GM12891 (cell line): ENCODE measurements at regions not wholly inside any gene's neighbourhood (a gene's known extent, or its start where the extent isn't known, plus 50 kb on each side); places are given as distances from the start of the nearest gene placed in this dataset.
"Not testable (repeated sequence)": the region's sequence is repeated elsewhere in the genome, so short reads cannot be mapped to it uniquely, and the experiment has no call there.

ENCODE experiments used
- DNase-seq: peaks from one replicate; pipeline ENCODE4 v3.0.0; 2011; ENCODE audit warnings: low spot score; ENCODE audit not compliant: insufficient read length
- FAIRE-seq: peaks from 2 replicates; lab custom pipeline; 2011; peaks lifted over from hg19 to GRCh38; lab: Jason Lieb, UNC
- PAX5 ChIP-seq: IDR thresholded peaks from 2 replicates; pipeline ENCODE4 v1.6.1; 2011; ENCODE audit warnings: low read length, moderate library complexity, mild to moderate bottlenecking; ENCODE audit not compliant: insufficient read depth, severe bottlenecking
- POLR2A ChIP-seq: IDR thresholded peaks from 2 replicates; pipeline ENCODE4 v1.6.1; 2011; ENCODE audit warnings: low read depth, low read length, control low read depth
- POLR2AphosphoS5 ChIP-seq: IDR thresholded peaks from 2 replicates; pipeline ENCODE4 v1.6.1; 2011; ENCODE audit warnings: low read depth, low read length, control low read depth
- POU2F2 ChIP-seq: IDR thresholded peaks from 2 replicates; pipeline ENCODE4 v1.6.1; 2011; ENCODE audit warnings: low read depth, mild to moderate bottlenecking, control low read depth, low read length, moderate library complexity
- SPI1 ChIP-seq: IDR thresholded peaks from 2 replicates; pipeline ENCODE4 v1.6.1; 2011; ENCODE audit warnings: low read depth, low read length, control low read depth
- TAF1 ChIP-seq: IDR thresholded peaks from 2 replicates; pipeline ENCODE4 v1.6.1; 2011; ENCODE audit warnings: low read depth, low read length, control low read depth

- TF ChIP-seq POU2F2 (no peak), SPI1 (no peak), PAX5 (no peak), POLR2A (no peak), POLR2AphosphoS5 (no peak), TAF1 (no peak)
- FAIRE-seq, result no peak
- no peak for DNase-seq
Measured at GRCh38 chr4:20196476-20196875, 55.2 kb upstream of the SLIT2 start.

DNA sequence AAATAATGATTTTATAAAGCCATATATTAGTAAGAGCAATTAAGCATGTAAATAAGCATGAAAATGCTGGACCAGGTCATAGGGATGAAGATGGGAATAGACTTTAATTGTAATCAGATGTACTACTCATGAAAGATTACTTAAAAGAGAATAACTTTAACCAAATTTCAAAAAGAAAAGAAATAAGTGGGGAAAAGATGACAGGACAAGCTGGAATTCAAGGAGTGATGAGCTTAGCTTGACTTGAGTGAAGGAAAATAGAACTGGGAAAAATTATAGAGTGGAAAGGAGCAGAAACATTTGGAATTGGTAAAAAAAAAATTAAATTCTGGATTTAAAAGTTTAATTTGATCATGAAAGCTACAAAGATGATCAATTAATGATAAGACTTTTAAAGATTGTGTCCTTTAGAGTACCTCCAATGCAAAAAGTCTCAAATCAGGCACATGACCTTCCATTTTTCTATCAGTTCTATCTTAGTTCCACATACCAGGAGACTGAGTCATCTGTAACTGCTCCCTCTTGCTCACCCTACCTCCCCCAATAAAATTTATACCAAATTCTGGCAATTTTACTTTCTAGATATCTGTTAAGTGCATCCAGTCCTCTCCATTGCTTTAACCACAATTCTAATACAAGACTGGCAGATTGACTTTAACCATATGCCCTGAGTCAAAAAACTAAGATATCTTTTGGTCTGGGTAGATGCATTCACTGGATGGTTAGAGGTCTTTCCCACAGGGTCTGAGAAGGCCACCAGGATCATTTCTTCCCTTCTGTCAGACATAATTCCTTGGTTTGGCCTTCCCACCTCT is 56.4 kb upstream of the SLIT2 start:
- TF ChIP-seq PAX5 (no peak), POU2F2 (no peak), SPI1 (no peak), POLR2AphosphoS5 (no peak), TAF1 (no peak), POLR2A (no peak)
- DNase-seq (no peak), FAIRE-seq (no peak)

- FAIRE-seq, result no peak
- TF ChIP-seq POU2F2 (no peak), TAF1 (no peak), POLR2A (no peak), POLR2AphosphoS5 (no peak), PAX5 (no peak), SPI1 (no peak)
- no peak for DNase-seq
Measured at GRCh38 chr4:20194123-20195013, 57.3 kb upstream of the SLIT2 start.

- no peak for TF ChIP-seq PAX5
- TF ChIP-seq POLR2AphosphoS5, result no peak
- no peak for TF ChIP-seq SPI1
- no peak for TF ChIP-seq TAF1
- TF ChIP-seq POLR2A, result no peak
- TF ChIP-seq POU2F2, result no peak
- FAIRE-seq (no peak), DNase-seq (no peak)
Measured at GRCh38 chr4:20193141-20193936, 58.4 kb upstream of the SLIT2 start.

DNA sequence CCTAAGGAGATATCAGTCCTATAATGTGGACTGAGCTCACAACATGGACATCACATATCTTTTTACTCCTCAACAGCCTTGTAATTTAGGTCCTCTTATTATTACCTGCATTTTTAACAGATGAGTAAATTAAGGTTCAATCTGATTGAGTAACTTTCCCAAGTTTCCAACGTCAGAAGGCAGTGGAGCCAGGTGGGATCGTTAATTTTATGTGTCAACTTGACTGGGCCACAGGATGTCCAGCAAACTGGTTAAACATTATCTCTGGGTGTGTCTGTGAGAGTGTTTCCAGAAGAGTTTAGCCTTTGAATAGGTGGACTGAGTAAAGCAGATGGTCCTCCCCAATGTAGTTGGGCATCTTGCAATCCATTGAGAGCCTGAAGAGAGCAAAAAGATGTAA is 59.0 kb upstream of the SLIT2 start:
- FAIRE-seq, result no peak

DNA sequence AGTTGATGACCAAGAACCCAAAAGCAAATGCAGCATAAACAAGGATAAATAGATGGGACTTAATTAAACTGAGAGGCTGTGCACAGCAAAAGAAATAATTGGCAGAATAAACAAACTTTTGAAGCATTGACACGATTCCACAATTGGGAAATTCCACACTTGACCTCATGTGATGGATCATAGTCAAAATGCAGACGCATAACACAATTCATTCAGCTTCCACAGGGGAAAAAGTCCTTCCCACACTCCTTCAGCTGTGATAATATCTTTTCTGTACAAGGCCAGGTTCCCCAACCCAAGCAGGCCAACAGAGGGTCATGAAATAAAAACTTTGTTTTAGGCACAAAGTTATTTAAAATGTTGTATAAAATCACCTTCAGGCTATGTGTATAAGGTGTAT is 66.6 kb upstream of the SLIT2 start:
- DNase-seq (no peak), FAIRE-seq (no peak)
- TF ChIP-seq TAF1 (no peak), POLR2A (no peak), PAX5 (no peak), SPI1 (no peak), POLR2AphosphoS5 (no peak), POU2F2 (no peak)

More for the DNA sequence above, 59.0 kb upstream of the SLIT2 start:
- TF ChIP-seq PAX5 (no peak), SPI1 (no peak), POU2F2 (no peak), POLR2A (no peak), TAF1 (no peak), POLR2AphosphoS5 (no peak)
- DNase-seq, result no peak

- FAIRE-seq, DNase-seq: not testable (repeated sequence)
Measured at GRCh38 chr4:20183131-20183530, 68.6 kb upstream of the SLIT2 start.

- FAIRE-seq (no peak), DNase-seq (no peak)
- TF ChIP-seq POLR2A, result no peak
- no peak for TF ChIP-seq POU2F2
- no peak for TF ChIP-seq TAF1
- TF ChIP-seq PAX5, result no peak
- TF ChIP-seq SPI1, result no peak
- TF ChIP-seq POLR2AphosphoS5, result no peak
Measured at GRCh38 chr4:20181926-20182325, 69.8 kb upstream of the SLIT2 start.
